ENCODE measurements at regions not wholly inside any gene's neighbourhood (a gene's known extent, or its start where the extent isn't known, plus 50 kb on each side); places are given as distances from the start of the nearest gene placed in this dataset.

DNA sequence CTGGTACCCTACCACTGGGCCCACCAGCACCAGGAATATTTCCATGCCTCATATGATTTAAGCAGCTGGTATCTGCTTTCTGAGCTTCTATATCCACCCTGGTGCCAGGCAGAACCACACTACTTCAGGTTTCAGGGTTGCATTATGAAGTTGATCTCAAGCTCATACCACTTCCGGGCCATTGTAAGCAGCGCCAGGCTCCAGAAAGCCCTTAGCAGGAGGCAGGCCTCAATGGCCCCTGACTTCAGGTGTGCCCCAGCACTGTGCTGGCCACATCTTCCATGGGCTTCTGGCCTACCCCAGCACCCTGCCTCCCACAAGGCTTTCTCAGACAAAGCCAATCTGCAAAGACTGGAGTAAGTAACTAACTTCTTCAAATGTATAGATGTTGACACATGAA, 391.3 kb upstream of the GRM3 start:
- no peak for DNase-seq (ENCODE audit: low read depth)
- no peak overlapping the region for H3K4me3 ChIP-seq (ENCODE audit: low read depth, low read length)
- TF ChIP-seq POLR2A (IDR thresholded peaks at IDR 0.05; ENCODE audit: extremely low read depth, insufficient read length) (no peak), MYC (IDR thresholded peaks at IDR 0.05; ENCODE audit: low read depth, low read length) (no peak)
- TF ChIP-seq, protein P1, sequence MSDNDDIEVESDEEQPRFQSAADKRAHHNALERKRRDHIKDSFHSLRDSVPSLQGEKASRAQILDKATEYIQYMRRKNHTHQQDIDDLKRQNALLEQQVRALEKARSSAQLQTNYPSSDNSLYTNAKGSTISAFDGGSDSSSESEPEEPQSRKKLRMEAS (IDR thresholded peaks at IDR 0.05; ENCODE audit: low read depth, low read length) = no peak
- TF ChIP-seq, protein P2, sequence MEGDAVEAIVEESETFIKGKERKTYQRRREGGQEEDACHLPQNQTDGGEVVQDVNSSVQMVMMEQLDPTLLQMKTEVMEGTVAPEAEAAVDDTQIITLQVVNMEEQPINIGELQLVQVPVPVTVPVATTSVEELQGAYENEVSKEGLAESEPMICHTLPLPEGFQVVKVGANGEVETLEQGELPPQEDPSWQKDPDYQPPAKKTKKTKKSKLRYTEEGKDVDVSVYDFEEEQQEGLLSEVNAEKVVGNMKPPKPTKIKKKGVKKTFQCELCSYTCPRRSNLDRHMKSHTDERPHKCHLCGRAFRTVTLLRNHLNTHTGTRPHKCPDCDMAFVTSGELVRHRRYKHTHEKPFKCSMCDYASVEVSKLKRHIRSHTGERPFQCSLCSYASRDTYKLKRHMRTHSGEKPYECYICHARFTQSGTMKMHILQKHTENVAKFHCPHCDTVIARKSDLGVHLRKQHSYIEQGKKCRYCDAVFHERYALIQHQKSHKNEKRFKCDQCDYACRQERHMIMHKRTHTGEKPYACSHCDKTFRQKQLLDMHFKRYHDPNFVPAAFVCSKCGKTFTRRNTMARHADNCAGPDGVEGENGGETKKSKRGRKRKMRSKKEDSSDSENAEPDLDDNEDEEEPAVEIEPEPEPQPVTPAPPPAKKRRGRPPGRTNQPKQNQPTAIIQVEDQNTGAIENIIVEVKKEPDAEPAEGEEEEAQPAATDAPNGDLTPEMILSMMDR (IDR thresholded peaks at IDR 0.05; ENCODE audit: low read depth, low read length) = no peak

DNA sequence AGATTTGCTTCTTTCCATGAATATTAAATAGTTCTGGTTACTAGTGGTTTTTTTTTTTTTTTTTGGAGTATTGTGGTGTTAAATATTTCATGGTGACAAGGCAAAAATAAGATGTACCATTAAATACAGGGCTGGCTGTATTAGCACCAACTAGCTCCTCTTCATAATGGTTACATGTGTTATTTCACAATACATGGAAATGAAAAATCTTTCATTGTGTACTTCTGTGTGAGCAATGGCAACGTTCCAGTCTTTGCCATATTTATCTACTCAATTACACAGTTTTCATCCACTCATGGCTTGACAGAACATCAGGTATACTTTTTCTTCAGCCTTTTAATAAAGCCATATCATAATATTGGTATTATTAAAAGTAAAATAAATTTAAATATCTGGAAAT, 394.7 kb upstream of the GRM3 start:
- TF ChIP-seq, protein P2 (IDR thresholded peaks at IDR 0.05; ENCODE audit: low read depth, low read length) = no peak
- TF ChIP-seq POLR2A (IDR thresholded peaks at IDR 0.05; ENCODE audit: extremely low read depth, insufficient read length) = no peak
- TF ChIP-seq MYC (IDR thresholded peaks at IDR 0.05; ENCODE audit: low read depth, low read length) = no peak
- TF ChIP-seq, protein P1 (IDR thresholded peaks at IDR 0.05; ENCODE audit: low read depth, low read length) = no peak
- DNase-seq (ENCODE audit: low read depth) = no peak
- H3K4me3 ChIP-seq (ENCODE audit: low read depth, low read length) = no peak overlapping the region

DNA sequence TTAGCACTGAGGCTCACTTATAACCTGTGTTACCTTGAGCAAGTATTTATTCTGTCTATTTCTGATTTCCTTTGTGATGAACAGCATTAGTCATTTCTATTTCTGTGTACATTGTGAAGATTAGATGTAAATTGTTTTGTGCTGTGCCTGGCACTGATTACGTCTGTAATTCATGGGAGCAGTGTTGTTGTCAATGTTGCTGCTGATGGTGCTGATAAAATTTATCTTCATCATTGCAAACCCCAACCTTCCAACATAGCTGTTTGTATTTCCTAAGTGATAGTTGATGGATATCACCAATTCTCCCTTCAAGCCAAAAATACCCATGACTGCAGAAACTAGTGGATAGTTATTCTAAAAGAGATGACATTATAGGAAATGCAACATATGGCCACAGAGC, 400.5 kb upstream of the GRM3 start:
- no peak for DNase-seq (ENCODE audit: low read depth)
- TF ChIP-seq, protein P1 (IDR thresholded peaks at IDR 0.05; ENCODE audit: low read depth, low read length) = no peak
- TF ChIP-seq, protein P2 (IDR thresholded peaks at IDR 0.05; ENCODE audit: low read depth, low read length) = no peak
- no peak for TF ChIP-seq POLR2A (IDR thresholded peaks at IDR 0.05; ENCODE audit: extremely low read depth, insufficient read length)
- no peak for TF ChIP-seq MYC (IDR thresholded peaks at IDR 0.05; ENCODE audit: low read depth, low read length)
- H3K4me3 ChIP-seq (ENCODE audit: low read depth, low read length) = no peak overlapping the region

DNA sequence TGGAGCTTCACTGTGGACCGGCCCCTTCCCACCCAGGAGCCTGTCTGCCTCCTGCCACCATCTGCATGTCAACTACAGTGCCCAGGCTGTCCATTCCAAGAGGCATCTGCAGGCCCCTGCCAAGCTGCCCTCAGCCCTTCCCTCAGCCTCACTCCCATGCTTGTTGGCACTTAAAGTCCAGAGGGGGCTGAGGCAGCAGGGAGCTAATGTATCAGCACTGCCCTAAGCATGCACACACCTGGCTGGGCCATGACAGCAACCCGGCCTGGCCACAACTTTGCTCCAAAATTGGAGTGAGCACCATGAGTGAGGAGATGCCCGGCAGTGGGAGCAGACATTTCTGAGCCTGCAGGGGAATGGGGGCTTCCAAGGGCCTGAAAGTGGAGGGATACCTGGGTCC, 417.5 kb upstream of the GRM3 start:
- TF ChIP-seq, protein P2 (IDR thresholded peaks at IDR 0.05; ENCODE audit: low read depth, low read length) = no peak
- TF ChIP-seq, protein P1 (IDR thresholded peaks at IDR 0.05; ENCODE audit: low read depth, low read length) = no peak
- TF ChIP-seq MYC (IDR thresholded peaks at IDR 0.05; ENCODE audit: low read depth, low read length) (no peak), POLR2A (IDR thresholded peaks at IDR 0.05; ENCODE audit: extremely low read depth, insufficient read length) (no peak)
- DNase-seq (ENCODE audit: low read depth) = no peak
- no peak overlapping the region for H3K4me3 ChIP-seq (ENCODE audit: low read depth, low read length)

DNA sequence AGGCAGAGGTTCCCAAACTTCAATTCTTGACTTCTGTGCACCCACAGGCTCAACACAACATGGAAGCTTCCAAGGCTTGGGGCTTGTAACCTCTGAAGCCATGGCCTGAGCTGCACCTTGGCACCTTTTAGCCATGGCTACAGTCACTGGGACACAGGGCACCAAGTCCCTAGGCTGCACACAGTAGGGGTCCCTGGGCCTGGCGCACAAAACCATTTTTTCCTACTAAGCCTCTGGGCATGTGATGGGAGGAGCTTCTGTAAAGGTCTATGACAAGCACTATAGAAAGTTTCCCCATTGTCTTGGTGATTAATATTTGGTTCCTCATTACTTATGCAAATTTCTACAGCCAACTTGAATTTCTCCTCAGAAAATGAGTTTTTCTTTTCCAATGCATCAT, 420.9 kb upstream of the GRM3 start:
- DNase-seq (ENCODE audit: low read depth) = no peak
- no peak for TF ChIP-seq MYC (IDR thresholded peaks at IDR 0.05; ENCODE audit: low read depth, low read length)
- TF ChIP-seq, protein P1 (IDR thresholded peaks at IDR 0.05; ENCODE audit: low read depth, low read length) = no peak
- no peak for TF ChIP-seq POLR2A (IDR thresholded peaks at IDR 0.05; ENCODE audit: extremely low read depth, insufficient read length)
- TF ChIP-seq, protein P2 (IDR thresholded peaks at IDR 0.05; ENCODE audit: low read depth, low read length) = no peak
- H3K4me3 ChIP-seq (ENCODE audit: low read depth, low read length) = no peak overlapping the region

DNA sequence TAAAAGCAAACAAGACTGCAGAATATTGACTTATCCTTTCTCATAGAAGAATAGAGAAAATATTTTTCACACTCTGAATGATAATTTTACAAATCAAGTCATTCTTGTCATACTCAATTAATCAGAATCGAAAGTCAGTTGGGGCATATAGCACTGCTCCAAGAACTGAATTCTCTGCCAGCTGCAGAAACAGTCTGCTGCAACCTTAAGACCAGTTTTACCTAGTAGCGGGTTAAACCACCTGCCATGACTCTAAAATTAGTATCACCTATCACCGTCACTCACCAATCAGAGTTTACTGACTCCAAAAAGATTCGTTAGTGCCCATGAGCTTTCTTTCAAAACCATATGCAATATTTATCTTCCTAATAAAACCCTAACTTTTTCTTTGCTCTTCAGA, 429.0 kb upstream of the GRM3 start:
- DNase-seq (ENCODE audit: low read depth) = no peak
- no peak overlapping the region for H3K4me3 ChIP-seq (ENCODE audit: low read depth, low read length)
- TF ChIP-seq, protein P1 (IDR thresholded peaks at IDR 0.05; ENCODE audit: low read depth, low read length) = no peak
- no peak for TF ChIP-seq MYC (IDR thresholded peaks at IDR 0.05; ENCODE audit: low read depth, low read length)
- TF ChIP-seq, protein P2 (IDR thresholded peaks at IDR 0.05; ENCODE audit: low read depth, low read length) = no peak
- TF ChIP-seq POLR2A (IDR thresholded peaks at IDR 0.05; ENCODE audit: extremely low read depth, insufficient read length) = no peak

Data from NB4 (cell line).